HG02970 (cell line): ENCODE measurements at regions not wholly inside any gene's neighbourhood (a gene's known extent, or its start where the extent isn't known, plus 50 kb on each side); places are given as distances from the start of the nearest gene placed in this dataset.
"Not testable (repeated sequence)": the region's sequence is repeated elsewhere in the genome, so short reads cannot be mapped to it uniquely, and the experiment has no call there.

Source experiments
- ATAC-seq: cut with Tn5 transposase; IDR thresholded peaks from one replicate; pipeline ENCODE4 v1.9.1; 2021; ENCODE audit warnings: mild to moderate bottlenecking, moderate library complexity, moderate number of reproducible peaks; ENCODE audit not compliant: unreplicated experiment, low FRiP score

DNA sequence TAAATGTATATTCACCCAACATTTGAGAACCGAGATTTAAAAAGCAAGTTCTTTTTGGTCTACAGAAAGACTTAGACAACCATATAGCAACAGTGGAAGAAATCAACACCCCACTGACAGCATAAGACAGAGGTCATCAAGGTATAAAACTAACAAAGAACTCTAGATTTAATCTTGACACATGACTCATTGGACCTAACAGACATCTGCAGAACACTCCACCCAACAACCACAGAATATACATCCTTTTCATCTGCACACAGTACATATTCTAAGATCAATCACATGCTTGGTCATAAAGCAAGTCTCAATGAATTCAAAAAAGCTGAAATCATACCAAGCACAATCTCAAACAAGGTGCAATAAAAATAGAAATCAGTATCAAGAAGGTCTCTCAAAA is 65.8 kb downstream of the SPIN4 start:
- no peak for ATAC-seq

DNA sequence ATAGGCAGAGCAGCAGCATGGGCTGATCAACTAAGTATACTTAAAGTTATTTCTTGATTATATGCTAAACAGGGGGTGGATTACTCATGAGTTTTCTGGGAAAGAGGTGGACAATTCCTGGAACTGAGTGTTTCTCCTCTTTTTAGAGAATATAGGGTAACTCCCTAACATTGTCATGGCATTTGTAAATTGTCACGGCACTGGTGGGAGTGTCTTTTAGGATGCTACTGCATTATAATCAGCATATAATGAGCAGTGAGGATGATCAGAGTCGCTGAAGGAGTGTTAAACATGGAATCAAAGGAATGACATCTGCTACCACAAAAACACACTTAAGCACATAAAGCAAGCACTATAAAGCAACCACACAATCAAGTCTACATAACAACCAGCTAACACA is 66.5 kb downstream of the SPIN4 start:
- ATAC-seq = no peak

DNA sequence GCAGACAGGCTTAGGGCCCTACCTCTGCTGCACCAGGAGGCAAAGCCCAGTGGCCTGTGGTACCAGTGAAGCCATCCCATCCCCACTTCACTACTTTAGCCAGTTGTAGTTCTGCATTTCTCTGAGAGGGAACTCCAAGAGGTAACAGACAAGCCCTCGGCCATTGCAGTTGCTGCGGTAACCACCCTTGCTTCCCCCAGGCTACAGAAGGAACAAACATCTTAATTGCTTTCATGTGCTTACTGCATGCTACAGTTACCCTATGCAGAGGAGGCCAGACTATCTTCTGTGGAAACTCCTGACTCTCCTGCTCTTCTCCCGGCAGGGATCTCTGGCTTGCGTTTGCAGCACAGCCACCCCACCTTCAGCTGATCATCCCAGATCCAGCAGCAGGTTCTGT is 67.8 kb downstream of the SPIN4 start:
- ATAC-seq = no peak

DNA sequence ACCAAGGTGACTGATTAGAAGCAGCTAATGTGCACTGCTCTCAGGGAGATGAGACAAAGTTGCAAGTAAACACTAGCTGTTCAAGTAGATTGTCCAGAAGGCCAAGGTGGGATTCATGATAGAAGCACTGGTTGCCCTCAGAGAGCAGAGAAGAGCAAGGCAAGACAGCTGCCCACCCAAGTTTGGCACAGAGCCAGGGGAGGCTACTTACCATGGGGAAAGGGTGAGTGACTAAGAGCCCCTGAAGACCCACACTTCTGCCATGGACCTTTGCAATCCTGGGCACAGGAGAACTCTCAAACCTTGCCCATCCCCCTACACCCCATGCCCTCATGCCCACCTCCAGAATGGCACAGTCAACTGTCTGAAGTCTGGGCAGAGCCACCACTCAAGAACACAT is 68.3 kb downstream of the SPIN4 start:
- no peak for ATAC-seq

DNA sequence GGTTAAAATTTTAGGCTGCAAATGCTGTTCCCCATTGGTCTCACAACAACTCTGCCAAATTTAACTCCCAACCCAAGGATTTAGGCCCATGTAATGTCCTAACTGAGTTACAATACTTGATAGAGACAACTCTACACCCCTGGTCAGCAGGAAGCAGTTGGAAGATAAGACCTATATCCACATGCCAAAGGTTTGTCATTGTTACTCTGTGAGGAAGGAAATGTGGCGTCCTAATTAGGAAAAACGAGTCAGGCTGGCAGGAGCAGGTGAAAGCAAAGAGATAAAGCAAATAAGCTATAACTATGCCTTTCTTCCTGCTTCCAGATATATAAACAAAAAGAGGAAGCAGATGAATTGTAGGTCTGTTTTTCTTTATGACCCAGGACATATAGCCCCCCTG is 69.1 kb downstream of the SPIN4 start:
- no peak for ATAC-seq

DNA sequence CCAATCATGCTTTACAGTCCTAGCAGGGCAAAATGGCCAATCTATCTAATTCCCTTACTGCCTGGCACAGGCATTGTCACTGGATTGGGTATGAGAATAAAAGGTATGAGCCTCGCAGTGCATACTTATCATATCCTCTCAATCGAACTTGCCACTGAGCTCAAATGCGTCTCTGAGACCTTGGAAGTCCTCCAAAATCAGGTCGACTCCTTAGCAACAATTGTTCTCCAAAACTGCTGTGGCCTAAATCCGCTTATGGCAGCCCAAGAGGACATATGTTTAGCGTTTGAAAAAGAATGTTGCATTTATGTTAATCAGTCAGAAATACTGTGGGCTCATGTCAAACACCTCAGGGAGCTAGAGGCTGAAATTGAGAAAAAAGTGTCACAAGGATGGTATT is 69.7 kb downstream of the SPIN4 start:
- no peak for ATAC-seq

DNA sequence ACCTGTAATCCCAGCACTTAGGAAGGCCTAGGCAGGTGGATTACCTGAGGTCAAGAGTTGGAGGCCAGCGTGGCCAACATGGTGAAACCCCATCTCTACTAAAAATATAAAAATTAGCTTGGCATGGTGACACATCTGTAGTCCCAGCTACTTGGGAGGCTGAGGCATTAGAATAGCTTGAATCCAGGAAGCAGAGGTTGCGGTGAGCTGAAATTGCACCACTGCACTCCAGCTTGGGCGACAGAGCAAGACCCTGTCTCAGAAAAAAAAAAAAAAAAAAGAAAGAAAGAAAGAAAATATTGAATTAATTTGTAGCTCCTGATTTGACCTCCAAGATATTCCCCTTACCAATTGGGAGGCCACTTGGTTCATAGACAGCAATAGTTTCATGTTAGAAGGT is 73.7 kb downstream of the SPIN4 start:
- not testable (repeated sequence) for ATAC-seq

DNA sequence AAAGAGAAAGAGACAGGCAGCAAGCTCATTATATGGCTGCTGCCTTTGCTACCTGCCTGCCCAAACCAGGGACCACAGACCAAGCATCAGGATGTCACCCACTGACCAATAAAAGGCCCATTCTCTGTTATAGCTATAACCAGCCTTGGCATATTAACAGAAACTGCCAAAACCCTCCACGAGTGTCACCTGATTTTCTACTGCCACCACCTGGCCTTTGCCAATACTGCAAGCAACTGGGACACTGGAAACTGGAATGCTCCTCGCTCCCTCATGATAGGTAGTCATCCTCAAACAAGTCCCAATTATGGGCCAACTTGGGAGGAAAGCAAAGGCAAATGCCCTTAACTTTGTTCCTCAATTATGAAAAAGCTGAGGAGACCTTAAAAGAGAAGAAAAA is 76.0 kb downstream of the SPIN4 start:
- ATAC-seq = no peak

DNA sequence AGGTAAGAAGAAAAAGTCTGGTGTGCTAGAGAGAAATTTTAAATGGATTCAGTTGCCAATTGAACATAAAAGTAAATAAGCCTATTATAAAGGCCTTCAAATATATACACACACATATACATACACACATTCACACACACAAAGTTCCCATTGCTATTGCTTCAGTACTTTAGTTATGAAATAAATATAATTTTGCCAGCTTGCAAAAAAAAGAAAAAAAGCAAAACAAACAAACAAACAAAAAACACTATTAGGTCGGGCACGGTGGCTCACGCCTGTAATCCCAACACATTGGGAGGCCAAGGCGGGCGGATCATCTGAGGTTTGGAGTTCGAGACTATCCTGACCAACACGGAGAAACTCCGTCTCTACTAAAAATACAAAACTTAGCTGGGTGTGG is 80.3 kb downstream of the SPIN4 start:
- ATAC-seq = no peak

DNA sequence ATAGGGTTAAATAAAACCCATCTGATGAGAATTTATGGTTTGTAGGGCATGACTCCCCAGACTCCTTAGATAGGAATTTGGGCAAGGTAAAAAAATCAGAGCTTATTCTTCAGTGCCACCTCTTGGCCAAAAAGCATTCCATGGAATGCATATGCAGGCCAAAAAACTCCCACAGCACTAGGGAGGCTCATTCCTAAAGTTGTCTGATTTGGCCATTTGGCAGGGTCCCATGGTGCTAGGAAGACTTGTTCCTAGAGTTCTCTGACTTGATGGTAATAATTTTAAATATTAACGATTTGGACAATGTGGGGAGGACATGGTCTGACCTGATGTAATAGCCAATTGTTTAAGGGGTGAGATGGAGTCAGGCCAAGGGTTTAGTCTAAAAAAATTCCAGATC is 93.0 kb downstream of the SPIN4 start:
- ATAC-seq = no peak

DNA sequence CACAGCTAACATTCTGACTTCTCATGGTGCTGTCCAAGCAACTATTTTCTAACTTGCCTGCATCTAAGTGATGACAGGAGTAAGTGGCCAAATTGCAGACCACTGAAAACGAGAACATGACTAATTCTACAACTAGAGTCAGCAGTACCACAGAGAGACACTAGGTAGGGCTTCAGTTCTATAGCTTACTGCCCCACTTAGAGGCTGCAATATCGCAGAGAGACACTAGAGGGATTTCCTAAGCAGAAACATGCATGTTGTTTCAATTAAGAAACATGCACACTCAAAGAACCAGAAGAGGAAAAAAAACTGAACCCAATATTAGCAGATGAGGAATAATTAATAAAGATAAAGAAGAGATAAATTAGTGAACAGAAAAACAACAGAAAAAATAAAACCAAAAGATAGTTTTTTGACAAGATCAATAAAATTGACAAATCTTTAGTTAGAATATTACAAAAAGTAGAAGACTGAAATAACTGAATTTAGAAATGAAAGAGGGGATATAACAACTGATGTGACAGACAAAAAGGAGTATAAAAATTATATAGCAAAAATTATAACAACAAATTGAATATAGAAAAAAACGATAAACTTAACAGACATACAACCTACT is 100.8 kb downstream of the SPIN4 start:
- peak; percentile 98 for ATAC-seq

DNA sequence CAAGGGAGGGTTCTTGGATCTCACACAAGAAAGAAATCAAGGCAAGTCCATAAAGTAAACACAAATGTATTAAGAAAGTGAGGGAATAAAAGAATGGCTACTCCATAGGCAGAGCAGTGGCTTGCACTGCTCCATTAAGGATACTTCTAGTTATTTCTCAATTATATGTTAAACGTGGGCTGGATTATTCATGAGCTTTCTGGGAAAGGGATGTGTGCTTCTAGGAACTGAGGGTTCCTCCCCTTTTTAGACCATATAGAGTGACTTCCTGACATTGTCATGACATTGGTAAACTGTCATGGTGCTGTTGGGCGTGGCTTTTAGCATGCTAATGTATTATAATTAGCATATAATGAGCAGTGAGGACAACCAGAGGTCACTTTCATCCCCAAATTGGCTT is 108.4 kb downstream of the SPIN4 start:
- not testable (repeated sequence) for ATAC-seq

DNA sequence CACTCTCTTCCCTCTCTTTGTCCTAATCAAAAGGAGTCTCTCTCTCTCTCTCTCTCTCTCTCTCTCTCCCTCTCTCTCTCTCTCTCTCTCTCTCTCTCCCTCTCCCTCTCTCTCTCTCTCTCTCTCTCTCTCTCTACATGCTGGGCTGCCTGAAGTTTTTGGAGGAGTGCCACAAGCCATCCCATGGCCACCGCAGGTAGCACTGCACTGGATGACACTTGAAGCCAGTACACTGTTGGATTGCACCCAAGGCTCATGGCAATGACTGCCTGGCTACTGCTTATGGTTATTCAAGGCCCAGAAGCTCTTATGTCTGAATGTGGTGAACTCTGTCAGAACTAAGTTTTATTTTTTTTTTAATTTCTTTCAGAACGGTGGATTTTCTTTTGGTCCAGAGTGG is 115.2 kb downstream of the SPIN4 start:
- not testable (repeated sequence) for ATAC-seq

DNA sequence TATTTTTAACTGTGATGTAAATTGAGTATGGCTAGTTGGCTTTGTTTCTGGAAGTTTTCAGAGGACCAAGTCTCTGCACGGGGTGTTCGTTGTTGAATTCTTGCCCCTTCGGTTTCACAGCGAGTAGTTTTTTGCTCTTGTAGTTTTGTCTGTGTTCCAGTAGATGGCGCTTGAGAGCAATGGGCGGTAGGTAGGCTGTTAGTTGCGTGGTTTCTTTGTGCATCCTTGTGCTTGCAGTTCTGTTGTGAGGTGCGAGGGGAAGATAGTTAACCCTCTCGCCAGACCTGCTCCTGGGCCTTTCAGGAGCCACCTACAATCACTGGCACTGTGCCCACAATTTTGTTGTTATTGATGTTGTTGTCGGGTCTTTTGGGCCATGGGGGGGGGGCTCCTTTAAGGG is 118.1 kb downstream of the SPIN4 start:
- not testable (repeated sequence) for ATAC-seq

DNA sequence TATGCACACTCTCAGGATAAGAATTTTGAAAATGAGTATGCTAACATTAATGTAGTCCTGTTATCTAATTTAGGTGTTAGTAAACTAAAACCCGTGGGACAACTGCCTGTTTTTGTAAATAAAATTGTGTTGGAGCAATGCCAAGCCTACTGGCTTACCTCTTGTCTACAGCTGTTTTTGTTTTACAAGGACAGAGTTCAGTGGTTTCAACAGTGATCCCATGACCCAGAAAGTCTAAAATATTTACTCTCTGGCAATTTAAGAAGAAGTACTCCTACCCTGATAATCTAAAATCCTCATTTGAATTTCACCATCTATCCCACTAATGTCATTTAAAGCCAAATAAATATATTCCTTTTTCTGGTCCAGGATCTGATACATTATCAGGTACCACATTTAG is 132.9 kb downstream of the SPIN4 start:
- ATAC-seq = not testable (repeated sequence)

DNA sequence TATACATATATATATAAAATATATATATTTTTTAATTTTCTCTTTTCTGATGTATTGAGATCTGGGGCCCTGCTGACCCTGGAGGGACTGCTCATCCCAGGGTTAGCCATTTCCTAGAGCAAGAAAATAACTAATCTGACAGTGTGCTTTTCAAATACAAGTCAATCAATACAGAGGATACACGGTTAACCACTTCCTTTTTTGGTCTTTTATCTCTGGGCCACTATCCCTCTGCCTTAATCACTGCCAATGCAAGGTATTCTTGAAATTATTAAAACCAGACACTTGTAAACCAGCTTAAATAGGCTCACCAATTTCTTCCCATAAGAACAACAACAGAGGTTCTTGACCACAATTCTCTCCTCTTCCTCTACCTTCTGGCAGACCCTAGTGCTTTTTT is 133.6 kb downstream of the SPIN4 start:
- not testable (repeated sequence) for ATAC-seq

DNA sequence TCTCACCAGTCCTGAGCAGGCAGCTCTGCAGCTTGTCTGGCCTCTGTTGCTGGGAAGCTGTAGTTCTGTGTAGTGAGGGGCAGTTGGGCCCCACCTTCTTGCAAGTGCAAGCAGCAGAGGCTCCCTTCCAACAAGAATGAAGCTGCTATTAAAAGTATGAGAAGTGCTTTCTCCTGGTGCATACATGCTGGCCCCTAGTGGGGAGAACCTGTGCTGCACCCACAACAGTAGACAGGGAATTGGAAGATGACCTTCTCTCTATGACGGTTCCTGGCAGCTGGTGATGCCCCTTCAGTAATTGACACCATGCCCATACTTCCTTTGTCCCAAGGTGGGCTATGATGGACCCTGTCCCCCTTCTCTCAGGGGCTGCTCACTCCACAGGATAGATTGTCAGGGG is 141.5 kb downstream of the SPIN4 start:
- not testable (repeated sequence) for ATAC-seq

DNA sequence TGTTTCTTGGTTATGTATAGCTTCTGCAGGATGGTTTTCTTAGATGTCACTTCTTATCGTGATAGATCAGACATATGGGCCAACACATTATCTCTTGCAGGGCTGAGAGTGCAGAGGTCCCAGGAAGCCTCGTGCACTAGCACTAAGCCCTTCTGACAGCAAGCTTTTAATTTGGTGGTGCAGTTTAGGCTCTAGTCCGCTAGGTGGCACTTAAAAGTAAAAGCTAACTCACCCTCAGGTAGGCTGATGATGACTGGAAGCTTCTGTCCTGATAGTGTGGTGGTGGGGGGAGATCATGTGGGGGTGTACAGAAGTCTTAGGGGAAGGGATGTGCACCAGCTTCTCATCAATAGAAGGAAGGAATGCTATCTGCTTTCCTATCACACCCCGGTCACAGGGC is 142.0 kb downstream of the SPIN4 start:
- ATAC-seq = not testable (repeated sequence)

DNA sequence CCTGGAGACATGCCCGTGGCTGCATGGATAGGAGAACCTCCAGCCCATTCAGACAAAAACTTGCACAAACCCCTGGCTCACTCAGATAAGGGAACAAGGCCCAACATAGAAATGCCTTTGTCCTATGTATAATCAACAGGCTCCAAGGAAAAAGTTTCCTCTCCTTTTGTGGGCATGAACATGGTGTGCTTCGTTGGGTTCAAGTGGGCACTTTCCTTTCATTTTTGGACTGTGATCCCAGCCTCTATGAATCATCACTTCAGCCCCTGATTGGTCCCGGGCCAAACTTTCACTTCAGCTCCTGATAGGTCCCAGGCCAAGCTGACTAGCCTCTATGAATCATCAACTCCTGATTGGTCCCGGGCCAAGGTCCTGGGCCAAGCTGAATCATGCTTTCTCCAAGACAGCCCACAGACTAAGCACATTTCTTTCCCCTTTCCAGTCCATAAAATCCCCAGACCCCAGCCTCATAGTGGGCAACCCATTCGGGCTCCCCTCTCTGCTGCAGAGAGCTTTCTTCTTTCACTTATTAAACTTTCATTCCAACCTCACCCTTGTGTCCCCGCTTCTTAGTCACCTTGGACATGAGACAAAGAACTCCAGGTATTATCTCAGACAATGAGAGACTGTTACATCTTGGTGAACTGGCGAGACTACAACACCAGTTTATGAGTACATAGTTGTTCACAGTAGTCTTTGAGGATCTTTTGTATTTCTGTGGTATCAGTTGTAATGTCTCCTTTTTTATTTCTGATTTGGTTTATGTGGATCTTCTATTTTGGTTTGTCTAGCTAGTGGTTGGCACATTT is 146.7 kb downstream of the SPIN4 start:
- not testable (repeated sequence) for ATAC-seq

DNA sequence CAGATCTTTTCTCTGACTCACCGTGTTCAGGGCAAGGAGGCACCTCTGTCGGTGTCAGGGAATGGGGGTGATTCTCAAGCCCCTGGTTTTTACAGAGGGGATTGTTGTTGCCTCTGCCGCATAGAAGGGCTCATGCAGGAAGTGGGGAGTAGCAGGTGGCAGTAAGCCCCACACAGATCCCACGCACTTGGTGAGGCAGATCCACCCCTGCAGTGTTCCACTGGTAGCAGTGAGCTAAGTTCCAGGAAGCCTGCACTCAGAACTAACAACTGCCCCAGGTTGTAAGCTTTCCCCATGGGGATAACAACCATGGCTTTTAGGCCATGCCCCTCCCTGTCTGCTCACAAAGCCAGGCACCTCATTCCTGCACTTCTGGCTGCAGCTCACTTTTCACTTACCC is 149.1 kb downstream of the SPIN4 start:
- not testable (repeated sequence) for ATAC-seq

DNA sequence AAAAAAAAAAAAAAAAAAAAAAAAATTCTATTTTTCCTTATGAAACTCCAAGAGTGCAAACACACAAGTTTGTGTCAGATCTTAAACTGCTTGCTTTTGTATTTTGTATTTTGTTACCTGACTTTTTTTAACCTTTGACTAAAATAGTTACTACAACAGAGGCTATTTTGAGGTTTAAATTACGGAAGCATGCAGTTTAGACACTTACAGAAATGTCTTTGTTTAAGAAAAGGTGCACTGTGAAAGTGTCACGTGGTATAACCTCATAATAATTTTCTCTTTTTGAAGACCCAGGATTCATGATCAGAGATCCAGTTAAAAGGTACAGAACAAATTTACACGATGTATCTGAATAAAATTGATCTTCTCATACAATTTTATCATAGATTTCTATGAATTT is 152.4 kb downstream of the SPIN4 start:
- ATAC-seq = not testable (repeated sequence)

DNA sequence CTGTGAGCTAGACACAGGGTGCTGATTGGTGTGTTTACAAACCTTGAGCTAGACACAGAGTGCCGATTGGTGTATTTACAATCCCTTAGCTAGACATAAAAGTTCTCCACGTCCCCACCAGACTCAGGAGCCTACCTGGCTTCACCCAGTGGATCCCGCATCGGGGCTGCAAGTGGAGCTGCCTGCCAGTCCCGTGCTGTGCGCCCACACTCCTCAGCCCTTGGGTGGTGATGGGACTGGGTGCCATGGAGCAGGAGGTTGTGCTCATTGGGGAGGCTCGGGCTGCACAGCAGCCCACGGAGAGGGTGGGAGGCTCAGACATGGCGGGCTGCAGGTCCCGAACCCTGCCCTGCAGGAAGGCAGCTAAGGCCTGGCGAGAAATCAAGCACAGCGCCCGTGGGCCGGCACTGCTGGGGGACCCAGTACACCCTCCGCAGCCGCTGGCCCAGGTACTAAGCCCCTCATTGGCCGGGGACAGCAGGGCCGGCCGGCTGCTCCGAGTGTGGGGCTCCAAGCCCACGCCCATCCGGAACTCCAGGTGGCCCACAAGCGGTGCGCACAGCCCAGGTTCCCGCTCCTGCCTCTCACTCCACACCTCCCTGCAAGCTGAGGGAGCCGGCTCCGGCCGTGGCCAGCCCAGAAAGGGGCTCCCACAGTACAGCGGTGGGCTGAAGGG is 158.6 kb downstream of the SPIN4 start:
- not testable (repeated sequence) for ATAC-seq
